ENCODE measurements at regions not wholly inside any gene's neighbourhood (a gene's known extent, or its start where the extent isn't known, plus 50 kb on each side); places are given as distances from the start of the nearest gene placed in this dataset.

GRCh38 chr2:65842104-65842503 is 409.7 kb upstream of the SPRED2 start:
- CTCF ChIA-PET: no interaction called here
- H3K4me3 Mint-ChIP-seq: no peak overlapping the region
- H3K4me1 Mint-ChIP-seq: no peaks in the 10 kb centered on the region
- DNase-seq: no peak
- no peak overlapping the region for H3K27ac Mint-ChIP-seq
- H3K36me3 Mint-ChIP-seq: no peaks in the 10 kb centered on the region
- peaks cover 4% of the 10 kb centered on the region for H3K9me3 Mint-ChIP-seq
- H3K27me3 Mint-ChIP-seq: no peaks in the 10 kb centered on the region

- DNase-seq: no peak
- Mint-ChIP-seq H3K27me3 (no peaks in the 10 kb centered on the region), H3K9me3 (no peaks in the 10 kb centered on the region), H3K36me3 (no peaks in the 10 kb centered on the region), H3K4me1 (no peaks in the 10 kb centered on the region), H3K4me3 (no peak overlapping the region), H3K27ac (no peak overlapping the region)
- CTCF ChIA-PET: no interaction called here
Observed at GRCh38 chr2:65835975-65836549, 403.7 kb upstream of the SPRED2 start.

GRCh38 chr2:65834771-65835475 is 402.5 kb upstream of the SPRED2 start:
- CTCF ChIA-PET: no interaction called here
- H3K4me3 Mint-ChIP-seq: no peak overlapping the region
- no peaks in the 10 kb centered on the region for H3K27me3 Mint-ChIP-seq
- H3K27ac Mint-ChIP-seq: no peak overlapping the region
- no peaks in the 10 kb centered on the region for H3K4me1 Mint-ChIP-seq
- no peak for DNase-seq
- H3K36me3 Mint-ChIP-seq: no peaks in the 10 kb centered on the region
- no peaks in the 10 kb centered on the region for H3K9me3 Mint-ChIP-seq

- Mint-ChIP-seq H3K27ac (no peak overlapping the region), H3K36me3 (no peaks in the 10 kb centered on the region), H3K9me3 (no peaks in the 10 kb centered on the region), H3K4me1 (no peaks in the 10 kb centered on the region), H3K27me3 (no peaks in the 10 kb centered on the region), H3K4me3 (no peak overlapping the region)
- CTCF ChIA-PET: no interaction called here
- DNase-seq: no peak
Observed at GRCh38 chr2:65834062-65834461, 401.7 kb upstream of the SPRED2 start.

GRCh38 chr2:65831509-65831908 is 399.1 kb upstream of the SPRED2 start:
- H3K9me3 Mint-ChIP-seq: no peaks in the 10 kb centered on the region
- H3K36me3 Mint-ChIP-seq: no peaks in the 10 kb centered on the region
- H3K4me1 Mint-ChIP-seq: no peaks in the 10 kb centered on the region
- no peak for DNase-seq
- H3K27ac Mint-ChIP-seq: no peak overlapping the region
- no peaks in the 10 kb centered on the region for H3K27me3 Mint-ChIP-seq
- CTCF ChIA-PET: no interaction called here
- H3K4me3 Mint-ChIP-seq: no peak overlapping the region

- Mint-ChIP-seq H3K27ac (no peak overlapping the region), H3K36me3 (no peaks in the 10 kb centered on the region), H3K9me3 (no peaks in the 10 kb centered on the region), H3K27me3 (no peaks in the 10 kb centered on the region), H3K4me1 (no peaks in the 10 kb centered on the region), H3K4me3 (no peak overlapping the region)
- DNase-seq: no peak
- CTCF ChIA-PET: no interaction called here
Observed at GRCh38 chr2:65826567-65826966, 394.2 kb upstream of the SPRED2 start.

- no peaks in the 10 kb centered on the region for H3K36me3 Mint-ChIP-seq
- no peaks in the 10 kb centered on the region for H3K9me3 Mint-ChIP-seq
- H3K27me3 Mint-ChIP-seq: no peaks in the 10 kb centered on the region
- DNase-seq: no peak
- CTCF ChIA-PET: no interaction called here
- no peak overlapping the region for H3K4me3 Mint-ChIP-seq
- H3K4me1 Mint-ChIP-seq: no peaks in the 10 kb centered on the region
- no peak overlapping the region for H3K27ac Mint-ChIP-seq
Observed at GRCh38 chr2:65823511-65823910, 391.1 kb upstream of the SPRED2 start.

GRCh38 chr2:65820454-65820853 is 388.1 kb upstream of the SPRED2 start:
- Mint-ChIP-seq H3K9me3 (no peaks in the 10 kb centered on the region), H3K4me1 (no peaks in the 10 kb centered on the region), H3K27me3 (no peaks in the 10 kb centered on the region), H3K36me3 (no peaks in the 10 kb centered on the region), H3K27ac (no peak overlapping the region), H3K4me3 (no peak overlapping the region)
- DNase-seq: no peak
- CTCF ChIA-PET: no interaction called here

GRCh38 chr2:65819963-65820362 is 387.6 kb upstream of the SPRED2 start:
- CTCF ChIA-PET: no interaction called here

GRCh38 chr2:65818873-65819451 is 386.6 kb upstream of the SPRED2 start:
- CTCF ChIA-PET: no interaction called here
- no peaks in the 10 kb centered on the region for H3K27me3 Mint-ChIP-seq
- no peak overlapping the region for H3K27ac Mint-ChIP-seq
- DNase-seq: no peak
- no peaks in the 10 kb centered on the region for H3K36me3 Mint-ChIP-seq
- H3K4me3 Mint-ChIP-seq: no peak overlapping the region
- no peaks in the 10 kb centered on the region for H3K4me1 Mint-ChIP-seq
- H3K9me3 Mint-ChIP-seq: no peaks in the 10 kb centered on the region

More at GRCh38 chr2:65819963-65820362, 387.6 kb upstream of the SPRED2 start:
- Mint-ChIP-seq H3K4me1 (no peaks in the 10 kb centered on the region), H3K27ac (no peak overlapping the region), H3K27me3 (no peaks in the 10 kb centered on the region), H3K36me3 (no peaks in the 10 kb centered on the region), H3K9me3 (no peaks in the 10 kb centered on the region), H3K4me3 (no peak overlapping the region)
- DNase-seq: no peak

GRCh38 chr2:65813631-65814173 is 381.3 kb upstream of the SPRED2 start:
- no peak overlapping the region for H3K27ac Mint-ChIP-seq
- no peaks in the 10 kb centered on the region for H3K36me3 Mint-ChIP-seq
- DNase-seq: no peak
- H3K4me1 Mint-ChIP-seq: no peaks in the 10 kb centered on the region
- no peak overlapping the region for H3K4me3 Mint-ChIP-seq
- no peaks in the 10 kb centered on the region for H3K9me3 Mint-ChIP-seq
- no peaks in the 10 kb centered on the region for H3K27me3 Mint-ChIP-seq
- CTCF ChIA-PET: no interaction called here

GRCh38 chr2:65812887-65813286 is 380.5 kb upstream of the SPRED2 start:
- CTCF ChIA-PET: no interaction called here
- no peaks in the 10 kb centered on the region for H3K9me3 Mint-ChIP-seq
- no peaks in the 10 kb centered on the region for H3K27me3 Mint-ChIP-seq
- no peak overlapping the region for H3K4me3 Mint-ChIP-seq
- no peaks in the 10 kb centered on the region for H3K4me1 Mint-ChIP-seq
- no peak for DNase-seq
- H3K36me3 Mint-ChIP-seq: no peaks in the 10 kb centered on the region
- H3K27ac Mint-ChIP-seq: no peak overlapping the region

GRCh38 chr2:65807942-65808341 is 375.5 kb upstream of the SPRED2 start:
- H3K36me3 Mint-ChIP-seq: no peaks in the 10 kb centered on the region
- H3K27ac Mint-ChIP-seq: no peak overlapping the region
- no peaks in the 10 kb centered on the region for H3K4me1 Mint-ChIP-seq
- no peaks in the 10 kb centered on the region for H3K27me3 Mint-ChIP-seq
- CTCF ChIA-PET: no interaction called here
- no peak overlapping the region for H3K4me3 Mint-ChIP-seq
- H3K9me3 Mint-ChIP-seq: no peaks in the 10 kb centered on the region
- no peak for DNase-seq

GRCh38 chr2:65804777-65805176 is 372.4 kb upstream of the SPRED2 start:
- Mint-ChIP-seq H3K4me3 (no peak overlapping the region), H3K9me3 (no peaks in the 10 kb centered on the region), H3K27ac (no peak overlapping the region), H3K27me3 (no peaks in the 10 kb centered on the region), H3K36me3 (no peaks in the 10 kb centered on the region), H3K4me1 (no peaks in the 10 kb centered on the region)
- CTCF ChIA-PET: no interaction called here
- DNase-seq: no peak

GRCh38 chr2:65802298-65802942 is 370.0 kb upstream of the SPRED2 start:
- DNase-seq: no peak
- H3K4me1 Mint-ChIP-seq: no peaks in the 10 kb centered on the region
- H3K4me3 Mint-ChIP-seq: no peak overlapping the region
- CTCF ChIA-PET: no interaction called here
- H3K9me3 Mint-ChIP-seq: no peaks in the 10 kb centered on the region
- no peak overlapping the region for H3K27ac Mint-ChIP-seq
- no peaks in the 10 kb centered on the region for H3K27me3 Mint-ChIP-seq
- no peaks in the 10 kb centered on the region for H3K36me3 Mint-ChIP-seq

All from activated naive CD4-positive, alpha-beta T cell treated with anti-CD3 and anti-CD28 coated beads, Interleukin-2, amount 10 ng/mL, durations not matched to agents 7 days and 5 days (primary cell).